Progenitor cell of endocrine pancreas (in vitro differentiated cells): ENCODE measurements at regions not wholly inside any gene's neighbourhood (a gene's known extent, or its start where the extent isn't known, plus 50 kb on each side); places are given as distances from the start of the nearest gene placed in this dataset.
A peak's percentile ranks its signal among the peaks of the same experiment; 100 is the strongest.

Source experiments
- DNase-seq: peaks from one replicate; pipeline ENCODE4 v3.0.0; 2021; ENCODE audit warnings: low spot score; ENCODE audit not compliant: unreplicated experiment
- H3K27ac Mint-ChIP-seq: 2 replicates; pipeline ENCODE4 v1.8.0; 2021; ENCODE audit warnings: mild to moderate bottlenecking, moderate library complexity, mixed read lengths
- H3K27me3 Mint-ChIP-seq: 2 replicates; pipeline ENCODE4 v1.8.0; 2021; ENCODE audit warnings: mixed read lengths
- H3K36me3 Mint-ChIP-seq: 2 replicates; pipeline ENCODE4 v1.8.0; 2022; ENCODE audit warnings: mixed read lengths; ENCODE audit not compliant: insufficient read depth
- H3K4me1 Mint-ChIP-seq: 2 replicates; pipeline ENCODE4 v1.8.0; 2021; ENCODE audit warnings: low read depth, mixed read lengths
- H3K4me3 Mint-ChIP-seq: 2 replicates; pipeline ENCODE4 v1.8.0; 2021; ENCODE audit warnings: low read depth, mild to moderate bottlenecking, moderate library complexity, mixed read lengths
- H3K9me3 Mint-ChIP-seq: 2 replicates; pipeline ENCODE4 v1.8.0; 2021; ENCODE audit warnings: low read depth, mixed read lengths
- TF ChIP-seq, protein P1 (sequence below): fragments of 200-600 bp; sonication (generic); IDR thresholded peaks from one replicate; pipeline ENCODE4 v1.5.0; 2021; ENCODE audit warnings: antibody characterized with exemption, mild to moderate bottlenecking; ENCODE audit not compliant: unreplicated experiment

DNA sequence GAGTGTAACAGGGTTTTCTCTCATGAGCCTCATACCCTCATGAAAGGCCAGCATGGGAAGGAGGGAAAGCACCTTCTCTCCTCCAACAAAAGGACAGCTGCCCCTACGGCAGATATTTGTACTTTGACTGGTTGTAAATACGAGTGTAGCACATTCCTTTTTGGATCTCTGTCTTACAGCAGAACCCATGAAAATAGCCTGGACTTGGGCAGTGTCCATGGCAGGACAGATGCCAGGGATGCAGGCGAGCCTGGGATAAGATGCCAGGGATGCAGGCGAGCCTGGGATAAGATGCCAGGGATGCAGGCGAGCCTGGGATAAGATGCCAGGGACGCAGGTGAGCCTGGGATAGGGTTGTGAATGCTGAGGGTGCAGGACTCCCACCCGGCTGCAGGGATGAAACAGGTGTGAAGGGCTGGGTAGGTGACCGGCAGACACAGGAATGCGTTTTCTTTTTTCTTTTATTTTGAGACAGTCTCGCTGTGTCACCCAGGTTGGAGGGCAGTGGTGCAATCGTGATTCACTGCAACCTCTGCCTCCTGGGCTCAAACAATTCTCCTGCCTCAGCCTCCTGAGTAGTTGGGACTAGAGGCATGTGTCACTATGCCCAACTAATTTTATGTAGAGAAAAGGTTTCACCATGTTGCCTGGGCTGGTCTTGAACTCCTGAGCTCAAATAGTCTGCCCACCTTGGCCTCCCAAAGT lies 120.0 kb downstream of the BEGAIN start:
- Mint-ChIP-seq H3K4me3 (no peak overlapping the region), H3K4me1 (no peaks in the 10 kb centered on the region), H3K27ac (no peak overlapping the region), H3K36me3 (peaks cover 3% of the 10 kb centered on the region), H3K27me3 (peaks cover 11% of the 10 kb centered on the region), H3K9me3 (no peaks in the 10 kb centered on the region)
- TF ChIP-seq, protein P1, sequence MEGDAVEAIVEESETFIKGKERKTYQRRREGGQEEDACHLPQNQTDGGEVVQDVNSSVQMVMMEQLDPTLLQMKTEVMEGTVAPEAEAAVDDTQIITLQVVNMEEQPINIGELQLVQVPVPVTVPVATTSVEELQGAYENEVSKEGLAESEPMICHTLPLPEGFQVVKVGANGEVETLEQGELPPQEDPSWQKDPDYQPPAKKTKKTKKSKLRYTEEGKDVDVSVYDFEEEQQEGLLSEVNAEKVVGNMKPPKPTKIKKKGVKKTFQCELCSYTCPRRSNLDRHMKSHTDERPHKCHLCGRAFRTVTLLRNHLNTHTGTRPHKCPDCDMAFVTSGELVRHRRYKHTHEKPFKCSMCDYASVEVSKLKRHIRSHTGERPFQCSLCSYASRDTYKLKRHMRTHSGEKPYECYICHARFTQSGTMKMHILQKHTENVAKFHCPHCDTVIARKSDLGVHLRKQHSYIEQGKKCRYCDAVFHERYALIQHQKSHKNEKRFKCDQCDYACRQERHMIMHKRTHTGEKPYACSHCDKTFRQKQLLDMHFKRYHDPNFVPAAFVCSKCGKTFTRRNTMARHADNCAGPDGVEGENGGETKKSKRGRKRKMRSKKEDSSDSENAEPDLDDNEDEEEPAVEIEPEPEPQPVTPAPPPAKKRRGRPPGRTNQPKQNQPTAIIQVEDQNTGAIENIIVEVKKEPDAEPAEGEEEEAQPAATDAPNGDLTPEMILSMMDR, result no peak
- no peak for DNase-seq

DNA sequence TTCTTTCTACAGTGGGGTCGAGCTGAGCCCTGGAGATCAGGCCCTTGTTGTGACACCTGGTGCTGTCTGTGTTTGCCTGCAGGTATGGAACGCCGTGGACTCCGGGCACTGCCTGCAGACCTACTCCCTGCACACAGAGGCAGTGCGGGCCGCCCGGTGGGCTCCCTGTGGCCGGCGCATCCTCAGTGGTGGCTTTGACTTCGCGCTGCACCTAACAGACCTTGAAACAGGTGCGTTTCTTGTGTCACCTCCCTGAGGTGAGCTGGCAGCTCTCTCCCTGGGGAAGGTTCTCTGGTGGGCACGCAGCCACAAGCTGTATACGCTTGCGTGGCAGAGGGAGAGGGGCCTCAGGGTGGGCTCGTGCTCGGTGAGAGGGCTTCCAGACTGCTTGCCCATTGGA lies 119.3 kb downstream of the BEGAIN start:
- TF ChIP-seq, protein P1, result no peak
- Mint-ChIP-seq H3K4me3 (no peak overlapping the region), H3K4me1 (no peaks in the 10 kb centered on the region), H3K36me3 (peaks cover 3% of the 10 kb centered on the region), H3K9me3 (no peaks in the 10 kb centered on the region), H3K27me3 (peaks cover 11% of the 10 kb centered on the region), H3K27ac (no peak overlapping the region)
- no peak for DNase-seq

DNA sequence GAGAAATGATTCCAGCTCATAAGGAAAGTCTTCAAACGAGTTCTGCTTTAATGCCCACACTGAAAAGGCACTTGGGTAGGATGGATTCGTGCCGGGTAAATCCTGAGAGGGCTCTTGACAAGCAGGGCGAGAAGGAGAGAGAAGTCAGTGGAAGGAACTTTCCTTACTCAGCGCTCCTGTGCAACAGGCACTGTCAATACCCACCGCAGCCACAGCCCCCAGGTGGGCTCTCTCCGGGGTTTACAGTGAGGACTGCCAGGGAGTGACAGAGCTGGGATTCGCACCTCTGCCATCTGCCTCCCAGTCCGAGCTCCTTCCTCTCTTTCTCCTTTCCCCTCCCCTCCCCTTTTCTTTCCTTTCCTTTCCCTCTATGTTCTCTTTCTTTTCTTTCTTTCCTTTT lies 118.7 kb downstream of the BEGAIN start:
- TF ChIP-seq, protein P1, result no peak
- H3K27ac Mint-ChIP-seq, result no peak overlapping the region
- H3K36me3 Mint-ChIP-seq, result peaks cover 3% of the 10 kb centered on the region

DNA sequence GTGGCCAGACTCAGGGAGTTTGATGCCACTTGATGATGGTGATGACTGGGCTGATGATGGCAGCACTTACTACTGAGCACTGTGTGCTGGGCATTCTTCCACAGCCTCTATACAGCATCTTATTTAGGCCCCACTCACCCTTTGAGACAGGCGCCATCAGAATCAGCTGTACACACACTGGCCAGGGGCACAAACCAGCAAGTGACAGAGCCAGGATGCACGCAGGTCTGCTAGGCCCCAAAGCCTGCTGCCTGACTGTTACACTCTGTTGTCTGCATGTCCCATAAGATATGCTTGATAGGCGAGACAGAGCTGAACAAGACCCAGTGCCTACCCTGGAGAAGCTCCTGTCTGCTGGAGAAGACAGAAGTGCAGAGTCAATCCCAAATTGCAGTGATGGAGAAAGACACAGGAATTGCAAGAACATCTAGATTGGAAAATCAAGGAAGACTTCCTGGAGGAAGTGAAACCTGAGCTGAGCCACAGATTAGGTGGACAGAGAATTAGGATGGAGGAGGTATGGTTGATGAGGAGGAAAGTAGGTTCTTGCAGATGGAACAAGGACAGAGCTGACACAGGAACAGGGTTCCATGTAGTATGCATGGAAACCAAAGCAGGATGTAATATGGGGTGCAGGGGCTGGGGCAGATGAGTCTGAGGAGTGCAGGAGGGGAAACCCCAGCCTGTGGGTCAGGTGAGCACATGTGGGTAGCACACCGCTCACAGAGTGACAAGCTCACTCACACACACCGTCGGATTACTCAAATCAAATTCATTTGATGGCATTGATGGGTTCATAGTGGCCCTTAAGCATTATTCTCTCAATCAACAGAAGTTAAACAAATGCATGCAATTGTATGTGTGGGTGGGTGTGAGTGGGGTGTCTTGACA lies 117.3 kb downstream of the BEGAIN start:
- Mint-ChIP-seq H3K4me1 (no peaks in the 10 kb centered on the region), H3K4me3 (no peak overlapping the region), H3K27ac (no peak overlapping the region), H3K27me3 (no peaks in the 10 kb centered on the region), H3K9me3 (no peaks in the 10 kb centered on the region), H3K36me3 (peaks cover 3% of the 10 kb centered on the region)
- TF ChIP-seq, protein P1, result no peak
- DNase-seq, result no peak

More for the DNA sequence above, 118.7 kb downstream of the BEGAIN start:
- Mint-ChIP-seq H3K9me3 (no peaks in the 10 kb centered on the region), H3K4me3 (no peak overlapping the region), H3K27me3 (peaks cover 8% of the 10 kb centered on the region), H3K4me1 (no peaks in the 10 kb centered on the region)
- DNase-seq, result no peak

DNA sequence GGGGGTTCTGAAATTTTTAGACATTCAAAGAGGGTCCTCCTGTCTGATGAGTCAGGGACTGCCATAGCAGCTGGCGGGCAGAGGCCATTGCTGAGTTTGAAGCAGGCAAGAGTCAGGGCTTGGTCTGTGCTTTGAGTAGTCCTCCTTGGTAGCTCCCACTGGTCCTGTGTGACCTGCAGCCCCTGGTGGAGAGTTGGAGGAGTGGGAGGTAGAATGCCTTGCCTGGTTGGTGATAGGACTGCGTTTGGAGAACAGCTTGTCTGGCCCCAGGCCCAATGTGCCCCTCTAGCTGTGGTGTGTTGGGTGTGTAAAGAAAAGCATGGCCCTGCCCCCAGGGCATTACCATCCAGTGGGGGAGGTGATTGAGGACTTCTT lies 116.7 kb downstream of the BEGAIN start:
- H3K4me3 Mint-ChIP-seq, result no peak overlapping the region
- H3K9me3 Mint-ChIP-seq, result no peaks in the 10 kb centered on the region
- H3K4me1 Mint-ChIP-seq, result no peaks in the 10 kb centered on the region
- TF ChIP-seq, protein P1, result peak; percentile 9
- H3K27ac Mint-ChIP-seq, result no peak overlapping the region
- peaks cover 3% of the 10 kb centered on the region for H3K36me3 Mint-ChIP-seq
- no peak for DNase-seq
- no peaks in the 10 kb centered on the region for H3K27me3 Mint-ChIP-seq
